ENCODE measurements at regions not wholly inside any gene's neighbourhood (a gene's known extent, or its start where the extent isn't known, plus 50 kb on each side); places are given as distances from the start of the nearest gene placed in this dataset.

GRCh38 chr3:139292711-139293664 is 50.8 kb upstream of the MRPS22 start:
- H3K36me3 Mint-ChIP-seq: no peaks in the 10 kb centered on the region
- H3K9me3 Mint-ChIP-seq: no peaks in the 10 kb centered on the region

DNA sequence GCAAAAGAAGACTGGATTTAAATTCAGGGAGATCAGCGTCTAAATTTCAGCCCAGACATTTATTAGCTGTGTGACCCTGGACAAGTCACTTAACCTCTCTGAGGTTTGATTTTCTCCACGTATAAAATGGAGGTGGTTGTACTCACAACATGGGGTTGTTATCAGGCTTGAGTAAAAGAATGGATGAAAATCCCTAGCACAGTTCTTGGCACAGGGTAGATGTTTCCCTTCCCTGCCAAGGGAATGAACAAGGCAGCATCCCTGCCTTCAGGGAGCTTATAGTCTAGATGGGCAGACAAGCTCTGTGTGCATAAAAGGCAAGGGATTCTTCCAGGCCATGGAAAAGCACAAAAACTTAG is 50.2 kb upstream of the MRPS22 start:
- DNase-seq (ENCODE audit: low spot score in 2 of 2): no peak
- Mint-ChIP-seq H3K36me3 (no peaks in the 10 kb centered on the region), H3K9me3 (no peaks in the 10 kb centered on the region), H3K27ac (no peak overlapping the region)
- ATAC-seq: no peak

More at GRCh38 chr3:139292711-139293664, 50.8 kb upstream of the MRPS22 start:
- H3K27ac Mint-ChIP-seq: no peak overlapping the region
- ATAC-seq (no peak), DNase-seq (ENCODE audit: low spot score in 2 of 2) (no peak)
